IMR-90 (cell line): ENCODE measurements at regions not wholly inside any gene's neighbourhood (a gene's known extent, or its start where the extent isn't known, plus 50 kb on each side); places are given as distances from the start of the nearest gene placed in this dataset.

Source experiments
- ATAC-seq: fragments of 200-7000 bp; cut with Tn5 transposase; 2 replicates; pipeline ENCODE4 v1.9.1; 2020; ENCODE audit warnings: low read depth, mild to moderate bottlenecking, moderate library complexity
- BruUV-seq: library from RNA; stranded (reverse); fragments of 400-500 nt; replicated peaks from 2 replicates; lab custom pipeline; 2021; lab: Mats Ljungman, UMichigan
- CTCF ChIA-PET: fragments of 300-600 bp; formaldehyde crosslinking; extraction: SDS; loops from one replicate; lab custom pipeline; 2021; ENCODE audit warnings: antibody characterized with exemption; lab: Yijun Ruan, JAX
- POLR2A ChIA-PET: fragments of 300-600 bp; sonication (Branson Sonifier 250); formaldehyde crosslinking; loops from one replicate; lab custom pipeline; 2022; ENCODE audit warnings: antibody characterized with exemption; ENCODE audit not compliant: unreplicated experiment; lab: Charles Lee
- DNase-seq: peaks from one replicate; pipeline ENCODE4 v3.0.0; 2013
- H2AFZ ChIP-seq: replicated peaks from 2 replicates; pipeline ENCODE3; 2013; ENCODE audit warnings: low read length, mild to moderate bottlenecking; ENCODE audit not compliant: poor library complexity
- H2AK5ac ChIP-seq: 2 replicates; pipeline ENCODE4 v1.6.1; 2013; ENCODE audit warnings: low read depth, low read length, inconsistent platforms
- H2AK9ac ChIP-seq: replicated peaks from 2 replicates; pipeline ENCODE3; 2013; ENCODE audit warnings: mild to moderate bottlenecking, low read depth, low read length, moderate library complexity; ENCODE audit not compliant: poor library complexity
- H2BK120ac ChIP-seq: 2 replicates; pipeline ENCODE4 v1.6.1; 2013; ENCODE audit warnings: low read depth, low read length, inconsistent platforms
- H2BK15ac ChIP-seq: 3 replicates; pipeline ENCODE4 v1.6.1; 2013; ENCODE audit warnings: low read depth, low read length, inconsistent platforms
- H2BK20ac ChIP-seq: 2 replicates; pipeline ENCODE4 v1.6.1; 2013; ENCODE audit warnings: low read depth, mild to moderate bottlenecking, inconsistent platforms, low read length, moderate library complexity
- H2BK5ac ChIP-seq: 2 replicates; pipeline ENCODE4 v1.6.1; 2013; ENCODE audit warnings: mild to moderate bottlenecking, low read depth, low read length, inconsistent platforms; ENCODE audit not compliant: poor library complexity, severe bottlenecking
- H3K14ac ChIP-seq: replicated peaks from 2 replicates; pipeline ENCODE4 v1.6.1; 2013; ENCODE audit warnings: low read depth, low read length, inconsistent platforms
- H3K18ac ChIP-seq: 2 replicates; pipeline ENCODE4 v1.6.1; 2013; ENCODE audit warnings: low read depth, low read length, control low read depth
- H3K23ac ChIP-seq: 2 replicates; pipeline ENCODE4 v1.6.1; 2013; ENCODE audit warnings: low read depth, low read length, inconsistent platforms
- H3K27ac ChIP-seq: 2 replicates; pipeline ENCODE4 v1.5.1; 2013; ENCODE audit warnings: mild to moderate bottlenecking, control low read depth, low read length; ENCODE audit not compliant: insufficient read depth
- H3K27me3 ChIP-seq: 2 replicates; pipeline ENCODE4 v1.6.1; 2013; ENCODE audit warnings: low read length; ENCODE audit not compliant: control insufficient read depth, insufficient read depth
- H3K36me3 ChIP-seq: 2 replicates; pipeline ENCODE4 v1.6.1; 2013; ENCODE audit warnings: low read length, mixed read lengths; ENCODE audit not compliant: control insufficient read depth, insufficient read depth
- H3K4ac ChIP-seq: 2 replicates; pipeline ENCODE4 v1.6.1; 2013; ENCODE audit warnings: low read depth, low read length, inconsistent platforms
- H3K4me1 ChIP-seq: 2 replicates; pipeline ENCODE4 v1.6.1; 2013; ENCODE audit warnings: low read length, mixed read lengths; ENCODE audit not compliant: control insufficient read depth, insufficient read depth
- H3K4me2 ChIP-seq: 2 replicates; pipeline ENCODE4 v1.6.1; 2013; ENCODE audit warnings: low read depth, mild to moderate bottlenecking, control low read depth, low read length, moderate library complexity
- H3K4me3 ChIP-seq: 2 replicates; pipeline ENCODE4 v1.5.1; 2013; ENCODE audit warnings: low read depth, mild to moderate bottlenecking, control low read depth, low read length, moderate library complexity; ENCODE audit not compliant: insufficient read depth
- H3K56ac ChIP-seq: 2 replicates; pipeline ENCODE4 v1.6.1; 2013; ENCODE audit warnings: low read length, inconsistent platforms; ENCODE audit not compliant: insufficient read depth; ENCODE audit errors: extremely low read depth
- H3K79me1 ChIP-seq, 2 experiments: 2 replicates each; pipeline ENCODE4 v1.6.1; 2013; ENCODE audit warnings: low read length in 2 of 2, inconsistent platforms in 1 of 2, low read depth in 1 of 2
- H3K9ac ChIP-seq: 2 replicates; pipeline ENCODE4 v1.6.1; 2013; ENCODE audit warnings: low read depth, low read length, control low read depth
- H3K9me1 ChIP-seq: 2 replicates; pipeline ENCODE4 v1.6.1; 2013; ENCODE audit warnings: low read length, inconsistent platforms; ENCODE audit not compliant: insufficient read depth
- H3K9me3 ChIP-seq: 2 replicates; pipeline ENCODE4 v1.6.1; 2013; ENCODE audit warnings: low read length; ENCODE audit not compliant: control insufficient read depth, insufficient read depth
- H4K20me1 ChIP-seq: 2 replicates; pipeline ENCODE4 v1.6.1; 2013; ENCODE audit warnings: low read length, inconsistent platforms; ENCODE audit not compliant: insufficient read depth
- H4K5ac ChIP-seq: 2 replicates; pipeline ENCODE4 v1.6.1; 2013; ENCODE audit warnings: mild to moderate bottlenecking, low read depth, low read length, control low read depth
- H4K8ac ChIP-seq, 2 experiments: 2 replicates each; pipeline ENCODE4 v1.6.1; 2013; ENCODE audit warnings: low read depth in 2 of 2, low read length in 2 of 2, control low read depth in 1 of 2, inconsistent platforms in 1 of 2
- H4K91ac ChIP-seq: 2 replicates; pipeline ENCODE4 v1.6.1; 2013; ENCODE audit warnings: low read depth, low read length, inconsistent platforms; ENCODE audit not compliant: insufficient read depth
- BHLHE40 ChIP-seq: fragments of 150-350 bp; IDR thresholded peaks from 2 replicates; pipeline ENCODE4 v1.6.1; 2016; ENCODE audit warnings: mild to moderate bottlenecking, low read depth, low read length
- CEBPB ChIP-seq: IDR thresholded peaks from 2 replicates; pipeline ENCODE4 v1.6.1; 2012; ENCODE audit warnings: low read depth, low read length, improper control_type of control experiment
- CHD1 ChIP-seq: IDR thresholded peaks from 2 replicates; pipeline ENCODE4 v1.6.1; 2012; ENCODE audit warnings: low read depth, low read length, improper control_type of control experiment
- CTCF ChIP-seq: conservative IDR thresholded peaks from 2 replicates; pipeline ENCODE4 v1.5.1; 2012; ENCODE audit warnings: mild to moderate bottlenecking, low read depth, low read length, improper control_type of control experiment
- ELK1 ChIP-seq: fragments of 150-350 bp; IDR thresholded peaks from 2 replicates; pipeline ENCODE4 v1.6.1; 2016; ENCODE audit warnings: low read depth, mild to moderate bottlenecking, low read length, moderate library complexity, borderline replicate concordance
- FOS ChIP-seq: fragments of 150-350 bp; IDR thresholded peaks from 2 replicates; pipeline ENCODE4 v1.6.1; 2016; ENCODE audit warnings: low read depth, low read length
- MAFK ChIP-seq: IDR thresholded peaks from 2 replicates; pipeline ENCODE4 v1.6.1; 2012; ENCODE audit warnings: low read depth, low read length, improper control_type of control experiment
- MAZ ChIP-seq: IDR thresholded peaks from 2 replicates; pipeline ENCODE4 v1.6.1; 2012; ENCODE audit warnings: low read depth, mild to moderate bottlenecking, low read length, improper control_type of control experiment, moderate library complexity, borderline replicate concordance
- MXI1 ChIP-seq: IDR thresholded peaks from 2 replicates; pipeline ENCODE4 v1.6.1; 2012; ENCODE audit warnings: low read depth, mild to moderate bottlenecking, low read length, moderate library complexity, borderline replicate concordance
- NFE2L2 ChIP-seq: fragments of 150-350 bp; IDR thresholded peaks from 2 replicates; pipeline ENCODE4 v1.6.1; 2016; ENCODE audit warnings: low read depth, mild to moderate bottlenecking, low read length
- POLR2A ChIP-seq: IDR thresholded peaks from 2 replicates; pipeline ENCODE4 v1.6.1; 2012; ENCODE audit warnings: mild to moderate bottlenecking, low read depth, low read length
- RAD21 ChIP-seq: IDR thresholded peaks from 2 replicates; pipeline ENCODE4 v1.6.1; 2012; ENCODE audit warnings: low read length, improper control_type of control experiment
- RCOR1 ChIP-seq: IDR thresholded peaks from 2 replicates; pipeline ENCODE4 v1.6.1; 2012; ENCODE audit warnings: mild to moderate bottlenecking, low read length, improper control_type of control experiment; ENCODE audit not compliant: insufficient replicate concordance
- RFX5 ChIP-seq: IDR thresholded peaks from 2 replicates; pipeline ENCODE4 v1.8.0; 2012; ENCODE audit warnings: low read depth, mild to moderate bottlenecking, low read length, moderate library complexity
- SMC3 ChIP-seq: fragments of 150-350 bp; IDR thresholded peaks from 2 replicates; pipeline ENCODE4 v1.6.1; 2016; ENCODE audit warnings: low read depth, mild to moderate bottlenecking, antibody characterized with exemption, low read length, moderate library complexity
- USF2 ChIP-seq: fragments of 150-350 bp; IDR thresholded peaks from 2 replicates; pipeline ENCODE4 v1.6.1; 2017; ENCODE audit warnings: mild to moderate bottlenecking, antibody characterized with exemption, low read length, low read depth
- WGBS, 2 experiments: methylation state at CpG; one replicate each; pipeline versions ENCODE4 v1.1.5 to v1.1.7; 2013; ENCODE audit warnings: missing lambda C conversion rate in 2 of 2; ENCODE audit not compliant: insufficient read length in 1 of 2; ENCODE audit errors: extremely low coverage in 2 of 2; 5-methylcytosine and 5-hydroxymethylcytosine counted together
- dilution Hi-C: fragments of 300-500 bp; cut with HindIII; formaldehyde crosslinking; loops from one replicate; pipeline ENCODE4 v1.14.3; 2018; ENCODE audit warnings: low sequenced_read_pairs; ENCODE audit not compliant: unreplicated experiment
- in situ Hi-C: fragments of 300-500 bp; cut with MboI; formaldehyde crosslinking; loops from 3 replicates; pipeline ENCODE4 v1.14.3; 2019; ENCODE audit warnings: low sequenced_read_pairs, inconsistent platforms, mixed read lengths
- intact Hi-C: fragments of 100-400 bp; cut with micrococcal nuclease; formaldehyde crosslinking; loops from 2 replicates; pipeline ENCODE4 v1.10.0; 2022

GRCh38 chr10:47144525-47144924 lies 155.5 kb upstream of the GDF10 start:
- Histone ChIP-seq H3K27me3 (no peaks in the 10 kb centered on the region), H3K14ac (no peak overlapping the region), H2AK5ac (no peak overlapping the region), H3K56ac (no peak overlapping the region), H2AK9ac (no peak overlapping the region), H4K91ac (no peak overlapping the region), H2BK120ac (no peak overlapping the region), H4K5ac (no peak overlapping the region), H3K4me2 (no peak overlapping the region), H3K4me1 (peaks cover 5% of the 10 kb centered on the region), H4K20me1 (peaks cover 5% of the 10 kb centered on the region; the same call in 1 of the 2 replicates), H3K23ac (no peak overlapping the region), H3K18ac (no peak overlapping the region), H3K36me3 (peaks cover 5% of the 10 kb centered on the region; the same call in 1 of the 2 replicates), H4K8ac (no peak overlapping the region), H3K79me1 (peaks cover 28 to 47% of the 10 kb centered on the region in 2 experiments), H2BK5ac (no peak overlapping the region), H3K27ac (no peak overlapping the region), H2BK15ac (no peak overlapping the region), H3K4ac (no peak overlapping the region), H3K4me3 (no peak overlapping the region), H2BK20ac (no peak overlapping the region), H2AFZ (no peak overlapping the region), H3K9me1 (peaks cover 11% of the 10 kb centered on the region; the same call in 1 of the 2 replicates), H3K9me3 (no peaks in the 10 kb centered on the region), H3K9ac (no peak overlapping the region)
- BruUV-seq, result no TSS peak
- no peak for DNase-seq
- WGBS, 2 experiments, result no CpG with 5 or more reads among the region's 3 CpGs
- dilution Hi-C loops, result no loop called here
- POLR2A ChIA-PET, result no interaction called here
- no peak for ATAC-seq
- in situ Hi-C loops, result no loop called here
- no peak for TF ChIP-seq ELK1
- no peak for TF ChIP-seq MAFK
- no peak for TF ChIP-seq RCOR1
- TF ChIP-seq CHD1, result no peak
- no peak for TF ChIP-seq CEBPB
- no peak for TF ChIP-seq USF2
- no peak for TF ChIP-seq POLR2A
- TF ChIP-seq RFX5, result no peak
- TF ChIP-seq MAZ, result no peak
- TF ChIP-seq NFE2L2, result no peak
- TF ChIP-seq CTCF, result no peak
- TF ChIP-seq RAD21, result no peak
- TF ChIP-seq BHLHE40, result no peak
- TF ChIP-seq MXI1, result no peak
- TF ChIP-seq SMC3, result no peak
- no peak for TF ChIP-seq FOS
- intact Hi-C loops, result no loop called here
- CTCF ChIA-PET, result no interaction called here
